HG03135 (cell line): ENCODE measurements at regions not wholly inside any gene's neighbourhood (a gene's known extent, or its start where the extent isn't known, plus 50 kb on each side); places are given as distances from the start of the nearest gene placed in this dataset.

Experiments
- ATAC-seq: cut with Tn5 transposase; IDR thresholded peaks from one replicate; pipeline ENCODE4 v1.9.1; 2021; ENCODE audit warnings: mild to moderate bottlenecking, moderate library complexity; ENCODE audit not compliant: unreplicated experiment

DNA sequence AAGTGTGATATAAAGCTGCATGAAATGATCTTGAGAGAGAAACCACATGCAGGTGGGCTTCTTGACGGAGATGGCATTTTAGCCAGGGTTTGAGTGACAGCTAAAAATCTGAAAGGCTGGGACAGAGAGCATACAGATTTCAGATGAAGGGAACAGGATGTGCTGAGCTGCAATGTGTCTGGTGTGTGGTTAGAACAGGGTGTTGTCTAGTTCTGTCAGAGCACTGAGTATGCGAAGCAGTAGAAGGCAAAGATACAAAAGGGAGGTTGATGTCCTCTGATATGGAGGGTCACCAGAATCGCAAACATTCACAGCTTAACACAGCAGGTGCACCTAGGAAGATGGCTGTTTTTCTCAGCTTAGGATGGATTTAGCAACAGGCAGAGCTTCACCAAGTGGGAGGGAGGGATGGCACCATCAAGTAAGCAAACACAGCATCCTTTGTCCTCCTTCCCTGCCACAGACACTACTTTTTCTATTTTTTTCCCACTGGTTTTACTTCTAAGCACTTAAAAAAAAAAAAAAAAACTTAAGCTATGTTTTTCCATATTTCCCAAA, 182.5 kb downstream of the TMX3 start:
- no peak for ATAC-seq

DNA sequence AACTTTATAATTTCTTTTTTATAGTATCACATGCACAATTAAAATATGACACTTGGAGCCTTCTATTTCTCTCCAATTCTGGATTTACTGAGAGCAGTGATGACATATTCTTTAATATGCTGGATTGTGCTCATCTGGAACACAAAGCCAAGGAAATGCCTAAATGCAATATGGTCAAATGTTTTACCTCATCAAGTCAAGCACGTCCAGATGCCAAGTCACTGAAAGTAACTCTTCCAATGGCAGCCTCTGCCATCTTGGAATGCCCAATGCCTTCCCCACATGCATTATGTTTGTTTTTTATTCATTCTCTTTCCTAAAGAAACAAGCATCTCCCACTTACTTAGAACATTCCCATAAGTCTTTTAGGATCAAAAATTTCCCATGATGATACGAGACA, 189.8 kb downstream of the TMX3 start:
- ATAC-seq, result no peak

DNA sequence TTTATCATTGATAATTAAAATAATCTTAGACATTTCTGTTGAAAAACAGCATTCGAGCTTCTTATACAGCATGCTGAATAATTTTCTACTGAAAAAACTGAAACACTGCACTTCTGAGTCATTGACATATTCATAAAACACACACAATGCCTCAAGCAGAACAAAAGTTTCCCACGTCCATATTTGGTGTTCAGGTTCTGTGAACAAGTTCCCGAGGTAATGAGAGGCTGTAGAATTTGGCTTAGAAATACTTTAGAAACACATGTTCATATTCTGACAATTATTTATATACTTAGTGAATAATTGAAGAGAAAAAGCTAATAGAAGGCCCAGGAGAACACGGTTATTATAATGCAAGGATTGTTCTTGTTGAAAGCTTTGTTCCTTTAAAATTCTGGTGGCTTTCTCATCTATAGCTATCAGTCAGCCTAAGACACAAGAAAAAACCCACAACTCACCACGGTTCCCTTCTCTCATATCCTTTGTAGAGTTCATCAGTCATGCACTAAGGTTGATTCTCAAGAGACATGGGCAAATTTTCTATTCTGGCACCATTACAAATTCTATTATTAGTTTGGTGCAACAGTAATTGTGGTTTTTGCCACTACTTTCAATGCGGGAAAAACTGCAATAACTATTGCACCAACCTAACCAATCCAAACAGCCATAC, 194.4 kb downstream of the TMX3 start:
- no peak for ATAC-seq

DNA sequence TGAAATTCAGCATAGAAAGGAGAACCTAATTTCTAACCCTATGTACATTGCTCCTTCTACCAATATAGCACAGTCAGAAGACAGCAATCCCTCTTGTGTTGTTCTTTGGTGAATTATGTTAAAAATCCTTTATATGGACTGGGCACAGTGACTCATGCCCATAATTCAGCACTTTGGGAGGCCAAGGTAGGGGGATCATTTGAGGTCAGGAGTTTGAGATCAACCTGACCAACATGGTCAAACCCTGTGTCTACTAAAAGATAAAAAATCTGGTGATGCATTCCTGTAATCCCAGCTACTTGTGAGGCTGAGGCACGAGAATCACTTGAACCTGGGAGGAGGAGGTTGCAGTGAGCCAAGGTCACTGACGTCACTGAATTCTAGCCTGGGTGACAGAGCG, 195.6 kb downstream of the TMX3 start:
- ATAC-seq, result no peak

GRCh38 chr18:68509902-68510301, 205.0 kb downstream of the TMX3 start:
- no peak for ATAC-seq

GRCh38 chr18:68507781-68508180, 207.1 kb downstream of the TMX3 start:
- no peak for ATAC-seq

DNA sequence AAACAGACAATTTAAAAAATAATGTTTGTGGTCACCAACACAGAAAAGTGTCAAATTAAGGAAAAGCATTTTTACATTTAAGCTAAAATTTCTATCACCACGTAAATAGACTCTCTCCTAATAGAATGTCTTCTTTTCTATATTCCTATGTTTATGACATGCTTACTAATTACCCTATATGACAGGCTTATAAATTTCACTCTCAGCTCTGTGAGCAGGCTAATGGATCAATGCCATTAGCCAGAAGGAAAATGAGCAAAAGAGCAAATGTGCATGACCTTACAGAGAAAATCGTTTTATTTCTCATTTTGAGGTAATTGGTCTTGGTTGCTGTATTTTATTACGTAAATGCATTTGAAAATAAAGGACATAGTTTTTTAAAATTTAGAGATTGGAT, 209.7 kb downstream of the TMX3 start:
- ATAC-seq, result no peak

GRCh38 chr18:68504441-68505177, 210.3 kb downstream of the TMX3 start:
- ATAC-seq, result no peak

DNA sequence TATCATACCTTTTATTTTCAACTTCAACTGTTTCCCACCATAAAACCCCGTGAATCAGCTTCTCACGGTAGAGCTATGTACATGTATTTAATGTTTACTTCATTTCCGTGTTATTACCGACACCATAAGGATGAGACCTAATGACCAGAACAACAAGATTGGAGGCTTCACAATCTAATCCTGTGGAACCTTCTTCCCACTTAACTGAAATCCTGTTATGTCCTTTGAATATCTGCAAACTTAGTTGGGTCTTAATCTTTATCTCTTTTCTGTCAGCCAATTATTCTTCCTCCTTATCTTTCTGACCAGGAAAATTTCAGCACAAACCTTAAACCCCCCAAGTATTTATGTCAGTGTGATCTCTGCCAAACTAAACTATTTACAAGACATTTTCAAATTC, 214.4 kb downstream of the TMX3 start:
- ATAC-seq, result no peak

GRCh38 chr18:68499141-68499540, 215.8 kb downstream of the TMX3 start:
- ATAC-seq, result no peak

DNA sequence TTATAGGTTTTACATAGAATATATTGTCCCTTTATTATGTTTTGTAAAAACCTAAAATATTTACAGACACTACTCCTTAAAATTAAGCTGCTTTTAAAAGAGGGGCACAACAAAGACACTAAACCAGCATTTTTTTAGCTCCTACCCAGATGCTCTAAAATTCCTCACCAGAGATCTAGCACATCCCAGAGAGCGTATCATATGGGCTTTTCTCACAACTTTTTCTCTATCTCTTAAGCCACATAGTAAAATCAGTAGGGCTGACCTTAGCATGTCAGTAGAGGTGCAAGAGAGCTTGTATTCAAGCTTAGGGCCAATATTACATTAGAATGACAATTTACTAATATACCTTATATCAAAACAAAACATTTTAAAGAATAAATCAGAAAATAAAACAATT, 216.3 kb downstream of the TMX3 start:
- no peak for ATAC-seq

DNA sequence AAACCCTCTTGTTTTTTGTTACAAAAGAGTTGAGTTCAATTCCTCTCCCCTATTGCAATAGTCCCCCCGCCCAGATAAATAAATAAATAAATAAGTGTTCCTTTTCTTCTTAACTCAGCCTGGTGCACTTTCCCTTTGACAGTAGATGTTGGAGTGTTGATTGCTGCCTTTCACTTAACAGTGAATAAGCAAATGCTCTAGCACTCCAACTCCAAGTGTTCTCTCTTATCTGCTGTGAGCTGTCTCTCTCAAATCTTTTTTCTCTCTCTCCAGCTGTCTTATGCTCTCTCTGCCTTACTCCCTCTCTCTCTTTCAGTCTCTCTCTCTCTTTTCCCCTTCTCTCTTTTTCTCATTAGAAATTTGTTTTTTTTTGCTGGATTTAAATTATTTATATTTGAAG, 216.7 kb downstream of the TMX3 start:
- ATAC-seq, result no peak

GRCh38 chr18:68494802-68495581, 219.9 kb downstream of the TMX3 start:
- ATAC-seq, result no peak

DNA sequence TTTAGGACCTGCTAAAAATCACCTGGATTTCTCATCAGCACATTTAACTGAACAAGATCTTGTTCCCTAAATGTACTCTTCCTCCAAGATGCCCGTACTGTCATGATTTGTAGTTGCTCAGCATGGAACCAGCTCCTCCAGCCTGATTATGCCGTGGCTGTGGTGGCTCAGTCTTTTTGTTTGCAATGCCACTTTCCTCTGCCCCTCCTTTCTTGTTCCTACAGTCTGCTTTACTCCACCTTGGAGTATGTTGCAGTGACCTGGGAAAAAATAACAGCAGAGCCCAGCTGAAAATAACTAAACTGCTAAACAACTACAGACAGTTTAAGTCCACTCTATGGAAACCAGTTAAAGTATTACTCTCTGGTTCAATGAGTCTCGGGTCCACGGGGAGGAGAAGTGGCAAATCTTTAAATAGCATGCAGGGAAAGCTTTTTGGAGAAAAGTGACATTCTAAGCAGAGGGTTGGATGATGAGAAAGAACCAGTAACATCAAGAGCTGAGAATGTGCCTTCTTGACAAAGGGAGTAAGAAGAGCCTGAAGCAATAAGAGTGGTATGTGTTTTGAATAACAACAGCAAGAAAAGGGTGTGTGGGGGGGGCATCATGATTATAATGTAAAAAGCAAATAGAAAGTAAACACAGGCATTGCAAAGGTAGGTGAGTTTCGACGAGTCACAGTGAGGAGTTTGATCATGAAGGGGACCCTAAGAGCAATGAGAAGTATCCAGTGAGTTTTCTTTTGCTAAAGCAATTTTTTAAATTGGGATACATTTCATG, 225.7 kb downstream of the TMX3 start:
- no peak for ATAC-seq

GRCh38 chr18:68484241-68484640, 230.7 kb downstream of the TMX3 start:
- ATAC-seq, result no peak

DNA sequence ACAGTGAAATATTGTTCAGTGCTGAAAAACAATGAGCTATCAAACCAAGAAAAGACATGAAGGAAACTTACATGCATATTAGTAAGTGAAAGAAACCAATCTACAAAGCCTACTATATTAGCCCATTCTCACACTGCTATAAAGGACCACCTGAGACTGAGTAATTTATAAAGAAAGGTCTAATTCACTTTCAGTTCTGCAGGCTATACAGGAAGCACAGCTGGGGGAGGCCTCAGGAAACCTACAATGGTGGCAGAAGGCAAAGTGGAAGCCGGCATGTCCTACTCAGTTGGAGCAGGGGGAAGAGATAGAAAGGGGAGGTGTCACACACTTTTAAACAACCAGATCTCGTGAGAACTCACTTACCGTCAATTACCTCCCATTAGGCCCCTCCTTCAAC, 232.1 kb downstream of the TMX3 start:
- ATAC-seq, result no peak

- no peak for ATAC-seq
These were observed 234.7 kb downstream of the TMX3 start for GRCh38 chr18:68480196-68480595.

DNA sequence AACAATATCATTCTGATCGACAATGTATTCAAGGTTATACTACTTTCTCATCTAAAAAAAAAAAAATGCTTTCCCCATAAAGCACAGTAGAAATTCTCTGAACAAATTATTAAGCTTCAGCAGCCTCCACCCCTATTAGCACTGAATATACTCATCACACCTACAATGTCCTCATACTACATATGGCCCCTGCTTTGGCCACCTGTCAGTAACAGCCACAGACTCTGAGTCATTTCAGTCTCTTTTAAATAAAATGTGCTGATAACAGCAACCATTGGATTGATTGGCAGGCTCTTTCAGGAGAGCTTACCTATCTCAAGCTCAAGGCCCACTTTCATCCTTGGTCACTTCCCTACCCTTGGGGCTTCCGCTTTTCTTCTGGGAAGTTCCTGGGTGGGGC, 236.7 kb downstream of the TMX3 start:
- ATAC-seq, result no peak

GRCh38 chr18:68475883-68476282, 239.0 kb downstream of the TMX3 start:
- ATAC-seq, result no peak

DNA sequence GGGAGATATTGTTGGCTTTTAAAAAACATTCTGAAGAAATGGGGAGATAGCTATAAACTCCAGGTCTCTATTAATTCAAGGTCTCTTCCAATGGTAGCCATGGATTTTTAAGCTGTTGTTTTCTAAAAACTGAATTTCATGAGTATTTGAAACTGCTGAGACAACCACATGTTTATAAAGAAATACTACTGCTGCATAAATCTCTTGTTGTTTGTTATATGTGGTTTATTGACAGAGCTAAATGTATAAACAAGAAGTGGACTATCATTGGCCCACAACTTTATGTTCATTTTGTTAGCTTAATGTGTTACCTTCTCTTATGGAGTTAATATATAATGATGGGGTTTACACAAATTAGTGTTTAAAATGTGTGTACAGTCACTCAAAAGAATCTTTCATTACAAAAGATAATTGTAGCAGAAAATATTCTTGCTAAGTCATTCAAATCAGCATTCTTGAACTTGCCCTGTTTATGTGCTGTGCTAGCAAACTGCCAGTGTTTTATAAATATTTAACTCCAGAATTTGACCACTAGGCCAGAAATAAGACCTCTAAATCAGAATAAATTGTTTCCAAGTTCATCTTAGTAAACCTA, 242.1 kb downstream of the TMX3 start:
- ATAC-seq, result no peak
